Heart right ventricle (tissue), 16 donors: ENCODE measurements at regions not wholly inside any gene's neighbourhood (a gene's known extent, or its start where the extent isn't known, plus 50 kb on each side); places are given as distances from the start of the nearest gene placed in this dataset.

Source experiments
- ATAC-seq, 8 donors: fragments of 200-7000 bp; cut with Tn5 transposase; one replicate each; pipeline ENCODE4 v1.9.1; 2020; ENCODE audit warnings: mild to moderate bottlenecking in 8 of 8, moderate library complexity in 8 of 8, moderate number of reproducible peaks in 1 of 8
- DNase-seq, 2 donors: peaks; one replicate each; pipeline ENCODE4 v3.0.0-alpha.2; 2020
- H3K27ac ChIP-seq, 10 donors: fragments of 200-600 bp; sonication (generic) in 2 of 10; one replicate each; pipeline versions ENCODE4 v1.5.0 to v1.8.0; 2020 to 2022; ENCODE audit warnings: mild to moderate bottlenecking in 3 of 10
- H3K27me3 ChIP-seq, 7 donors: fragments of 200-600 bp; one replicate each; pipeline ENCODE4 v1.8.0; 2021 to 2022; ENCODE audit warnings: mild to moderate bottlenecking in 2 of 7
- H3K36me3 ChIP-seq, 9 donors: fragments of 200-600 bp; sonication (generic) in 1 of 9; one replicate each; pipeline versions ENCODE4 v1.5.0 to v1.8.0; 2020 to 2022; ENCODE audit warnings: mild to moderate bottlenecking in 2 of 9
- H3K4me1 ChIP-seq, 9 donors: fragments of 200-600 bp; sonication (generic) in 1 of 9; one replicate each; pipeline versions ENCODE4 v1.5.0 to v1.8.0; 2020 to 2022; ENCODE audit warnings: mild to moderate bottlenecking in 4 of 9
- H3K4me3 ChIP-seq, 10 donors: fragments of 200-600 bp; sonication (generic) in 2 of 10; one replicate each; pipeline versions ENCODE4 v1.5.0 to v1.8.0; 2020 to 2022; ENCODE audit warnings: mild to moderate bottlenecking in 7 of 10, moderate library complexity in 2 of 10
- H3K9me3 ChIP-seq, 11 donors: fragments of 200-600 bp in 10 of 11; sonication (generic) in 2 of 11; one replicate each; pipeline versions ENCODE4 v1.5.0 to v1.8.0; 2013 to 2022; ENCODE audit warnings: mild to moderate bottlenecking in 2 of 11, control low read depth in 1 of 11, moderate library complexity in 1 of 11
- WGBS, 2 donors: extraction: QIAGEN DNeasy Blood & Tissue Kit; methylation state at CpG; one replicate each; pipeline ENCODE4 v1.1.7; 2013; ENCODE audit warnings: inconsistent platforms in 1 of 2; 5-methylcytosine and 5-hydroxymethylcytosine counted together
- intact Hi-C, 10 donors: fragments of 100-400 bp; cut with DNase I; formaldehyde crosslinking; loops; one replicate each; pipeline versions ENCODE4 v1.11.1 to v1.14.2; 2022
- TF ChIP-seq, protein P1 (sequence below), 9 donors: fragments of 200-600 bp; sonication (generic) in 2 of 9; IDR thresholded peaks; one replicate each; pipeline versions ENCODE4 v1.5.0 to v1.8.0; 2021 to 2022; ENCODE audit warnings: antibody characterized with exemption in 9 of 9, mild to moderate bottlenecking in 5 of 9, moderate library complexity in 1 of 9
- donor health status: Arrhythmogenic right ventricular cardiomyopathy.
- donor health status: ischemic (EF 13 %, LVEDD 7.1; RV severe dilation, severe dysfunction).
- donor health status: healthy with polysubstance abuse.
- donor health status: DM: no; HTN: yes; CAD: no.
- donor health status: DM: no; HTN: no; CAD: no.
- donor health status: ischemic (EF 25% LVEDD 6.9; RV normal size, moderate dysfunction).
- donor health status: ischemic (EF 25% LVEDD 5.7; RV mildly dilated, moderate dysfunction).
- donor health status: healthy.
- donor health status: DM: yes; HTN: yes; CAD: no.
- donor health status: Ischemic cardiomyopathy.
- donor health status: ischemic (EF 35%, LVEDD 5.7; RV mildly dilated, moderate dysfunction).
- donor health status: nonischemic (EF 11% LVEDD 7.7; RV severe dilation, severe dysfunction).
- donor health status: DM: yes; HTN: yes; CAD: no.
- donor health status: PGD.
- donor health status: ischemic (EF 29% LVEDD 5.4; RV normal size, mild dysfunction).
- donor health status: nonischemic (EF 23%, LVEDD 6.1; RV moderate dilation, normal function).

DNA sequence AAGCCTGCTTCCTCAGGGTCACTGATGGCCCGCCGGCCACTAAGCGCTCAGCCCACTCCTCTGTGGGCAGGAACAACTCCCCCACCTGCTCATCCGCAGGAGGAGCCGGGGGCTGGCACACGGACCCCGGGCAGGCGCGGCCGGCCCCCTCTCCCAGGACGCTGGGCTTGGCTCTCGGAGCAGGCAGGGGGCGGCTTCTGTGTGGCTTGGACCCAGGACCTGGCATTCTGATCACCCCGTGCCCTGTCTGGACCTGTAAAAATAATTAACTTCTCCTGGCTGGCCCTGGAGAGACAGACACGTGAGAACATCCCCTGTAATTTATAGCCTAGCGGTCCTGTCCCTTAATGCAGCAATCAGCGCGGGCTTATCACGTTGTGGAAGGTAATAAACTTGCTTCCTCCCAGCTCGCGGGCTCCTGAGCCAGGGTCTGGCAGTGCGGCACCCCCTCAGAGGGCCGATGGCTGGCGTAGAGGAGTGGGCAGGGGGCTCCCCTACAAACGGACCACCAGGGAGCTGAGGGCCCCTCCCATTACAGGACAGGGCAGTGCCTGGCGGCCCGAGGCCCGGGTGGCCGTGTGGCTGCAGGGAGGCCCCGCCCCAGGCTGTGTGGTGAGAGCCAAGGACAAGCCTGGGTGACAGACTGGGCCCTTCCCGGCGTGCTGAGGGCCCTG lies 84.5 kb upstream of the NKX1-1 start:
- ATAC-seq (peak in 1 of 8 donors; percentile 38), DNase-seq (no peak)
- H3K27ac ChIP-seq, result no peak overlapping the region
- H3K27me3 ChIP-seq, result peaks cover 6 to 77% (median 58%) of the 10 kb centered on the region in 7 donors
- H3K4me1 ChIP-seq, result no peaks in the 10 kb centered on the region
- peaks cover 0 to 14% (median 5%) of the 10 kb centered on the region in 11 donors for H3K9me3 ChIP-seq
- no peaks in the 10 kb centered on the region for H3K36me3 ChIP-seq
- TF ChIP-seq, protein P1, sequence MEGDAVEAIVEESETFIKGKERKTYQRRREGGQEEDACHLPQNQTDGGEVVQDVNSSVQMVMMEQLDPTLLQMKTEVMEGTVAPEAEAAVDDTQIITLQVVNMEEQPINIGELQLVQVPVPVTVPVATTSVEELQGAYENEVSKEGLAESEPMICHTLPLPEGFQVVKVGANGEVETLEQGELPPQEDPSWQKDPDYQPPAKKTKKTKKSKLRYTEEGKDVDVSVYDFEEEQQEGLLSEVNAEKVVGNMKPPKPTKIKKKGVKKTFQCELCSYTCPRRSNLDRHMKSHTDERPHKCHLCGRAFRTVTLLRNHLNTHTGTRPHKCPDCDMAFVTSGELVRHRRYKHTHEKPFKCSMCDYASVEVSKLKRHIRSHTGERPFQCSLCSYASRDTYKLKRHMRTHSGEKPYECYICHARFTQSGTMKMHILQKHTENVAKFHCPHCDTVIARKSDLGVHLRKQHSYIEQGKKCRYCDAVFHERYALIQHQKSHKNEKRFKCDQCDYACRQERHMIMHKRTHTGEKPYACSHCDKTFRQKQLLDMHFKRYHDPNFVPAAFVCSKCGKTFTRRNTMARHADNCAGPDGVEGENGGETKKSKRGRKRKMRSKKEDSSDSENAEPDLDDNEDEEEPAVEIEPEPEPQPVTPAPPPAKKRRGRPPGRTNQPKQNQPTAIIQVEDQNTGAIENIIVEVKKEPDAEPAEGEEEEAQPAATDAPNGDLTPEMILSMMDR (IDR thresholded peaks at IDR 0.05), result no peak
- WGBS, 2 donors, result 55 to 63% methylated on average over 32 of the region's 32 CpGs
- intact Hi-C loops, result no loop called here
- no peak overlapping the region for H3K4me3 ChIP-seq

DNA sequence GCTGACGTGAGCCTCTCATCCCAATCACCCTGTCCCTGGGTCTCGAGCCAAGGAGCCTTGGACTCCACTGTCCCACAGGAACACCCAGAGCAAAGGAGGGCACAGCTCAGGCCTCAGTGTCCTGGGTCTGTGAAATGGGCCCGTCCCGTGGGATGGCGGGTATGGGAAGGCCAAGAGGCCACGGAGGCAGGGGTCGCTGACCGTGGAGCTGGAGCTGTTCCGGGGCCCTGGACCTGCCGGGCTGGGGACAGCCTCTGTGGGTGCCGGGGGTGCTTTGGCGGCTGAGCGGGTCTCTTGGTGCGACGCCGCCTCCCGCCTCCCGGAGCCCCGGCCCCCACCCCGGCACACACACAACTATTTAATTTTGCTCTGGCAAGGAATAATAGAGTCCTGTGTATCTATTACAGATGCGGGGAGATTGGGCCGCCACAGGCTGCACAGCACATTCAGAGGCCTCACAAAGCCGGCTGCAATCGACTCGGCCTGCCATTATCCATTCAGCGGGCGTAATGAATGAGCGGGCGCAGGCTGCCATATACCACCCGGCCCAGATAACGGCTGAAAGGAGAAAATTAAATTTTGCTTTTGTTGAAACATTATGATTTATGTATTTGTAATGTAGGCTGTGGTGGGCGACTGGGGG lies 83.9 kb upstream of the NKX1-1 start:
- H3K4me1 ChIP-seq, result no peaks in the 10 kb centered on the region
- H3K36me3 ChIP-seq, result no peaks in the 10 kb centered on the region
- ATAC-seq (no peak), DNase-seq (no peak)
- 88% methylated on average over 32 of the region's 32 CpGs for WGBS, 2 donors
- no peak overlapping the region for H3K27ac ChIP-seq
- H3K9me3 ChIP-seq, result peaks cover 0 to 21% (median 10%) of the 10 kb centered on the region in 11 donors
- peaks cover 6 to 74% (median 54%) of the 10 kb centered on the region in 7 donors for H3K27me3 ChIP-seq
- intact Hi-C loops, result no loop called here
- TF ChIP-seq, protein P1 (IDR thresholded peaks at IDR 0.05), result no peak
- H3K4me3 ChIP-seq, result no peak overlapping the region

- Histone ChIP-seq H3K36me3 (no peaks in the 10 kb centered on the region), H3K27ac (no peak overlapping the region), H3K4me1 (no peaks in the 10 kb centered on the region), H3K4me3 (no peak overlapping the region), H3K9me3 (peaks cover 0 to 26% (median 13%) of the 10 kb centered on the region in 11 donors), H3K27me3 (peaks cover 6 to 70% (median 54%) of the 10 kb centered on the region in 7 donors)
- TF ChIP-seq, protein P1 (IDR thresholded peaks at IDR 0.05), result no peak
- WGBS, 2 donors, result 77% methylated on average over 9 of the region's 9 CpGs
- ATAC-seq, result no peak
- intact Hi-C loops, result no loop called here
- DNase-seq, result no peak
Observed at GRCh38 chr4:1489639-1489995, 83.4 kb upstream of the NKX1-1 start.

GRCh38 chr4:1488831-1489638 lies 82.8 kb upstream of the NKX1-1 start:
- Histone ChIP-seq H3K27ac (no peak overlapping the region), H3K9me3 (peaks cover 0 to 27% (median 13%) of the 10 kb centered on the region in 11 donors), H3K4me3 (no peak overlapping the region), H3K27me3 (peaks cover 6 to 64% (median 54%) of the 10 kb centered on the region in 7 donors), H3K36me3 (no peaks in the 10 kb centered on the region), H3K4me1 (no peaks in the 10 kb centered on the region)
- TF ChIP-seq, protein P1 (IDR thresholded peaks at IDR 0.05), result no peak
- ATAC-seq (no peak), DNase-seq (no peak)
- intact Hi-C loops, result no loop called here
- 61 to 65% methylated on average over 28 of the region's 28 CpGs for WGBS, 2 donors
